GM12873 (cell line): ENCODE measurements at regions not wholly inside any gene's neighbourhood (a gene's known extent, or its start where the extent isn't known, plus 50 kb on each side); places are given as distances from the start of the nearest gene placed in this dataset.

ENCODE experiments used
- CTCF ChIP-seq: IDR thresholded peaks from 2 replicates; pipeline ENCODE4 v1.5.1; 2012; ENCODE audit warnings: low read depth, mild to moderate bottlenecking, moderate library complexity, low read length, control low read depth; ENCODE audit not compliant: insufficient read depth; ENCODE audit errors: missing control alignments

- no peak for TF ChIP-seq CTCF
Observed at GRCh38 chr2:71748227-71748626, 294.9 kb downstream of the DYSF start.

DNA sequence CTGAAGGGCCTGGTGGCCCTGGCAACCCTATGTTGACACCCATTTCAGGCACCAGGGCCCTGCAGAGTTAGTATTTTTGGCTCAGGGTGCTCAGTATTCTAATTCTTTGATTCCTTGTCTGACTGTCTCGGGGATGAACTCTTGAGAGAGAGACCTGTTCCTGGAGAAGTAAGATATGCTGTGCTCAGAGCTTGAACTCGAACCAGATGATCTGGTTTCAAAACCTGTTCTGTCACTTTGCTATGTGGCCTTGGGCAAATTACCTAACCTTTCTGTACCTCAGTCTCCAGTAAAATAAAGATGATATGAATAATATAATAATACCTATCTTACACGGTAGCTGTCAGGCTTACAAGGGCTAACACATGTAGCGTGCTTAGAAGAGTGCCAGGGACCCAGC is 294.2 kb downstream of the DYSF start:
- TF ChIP-seq CTCF = no peak

DNA sequence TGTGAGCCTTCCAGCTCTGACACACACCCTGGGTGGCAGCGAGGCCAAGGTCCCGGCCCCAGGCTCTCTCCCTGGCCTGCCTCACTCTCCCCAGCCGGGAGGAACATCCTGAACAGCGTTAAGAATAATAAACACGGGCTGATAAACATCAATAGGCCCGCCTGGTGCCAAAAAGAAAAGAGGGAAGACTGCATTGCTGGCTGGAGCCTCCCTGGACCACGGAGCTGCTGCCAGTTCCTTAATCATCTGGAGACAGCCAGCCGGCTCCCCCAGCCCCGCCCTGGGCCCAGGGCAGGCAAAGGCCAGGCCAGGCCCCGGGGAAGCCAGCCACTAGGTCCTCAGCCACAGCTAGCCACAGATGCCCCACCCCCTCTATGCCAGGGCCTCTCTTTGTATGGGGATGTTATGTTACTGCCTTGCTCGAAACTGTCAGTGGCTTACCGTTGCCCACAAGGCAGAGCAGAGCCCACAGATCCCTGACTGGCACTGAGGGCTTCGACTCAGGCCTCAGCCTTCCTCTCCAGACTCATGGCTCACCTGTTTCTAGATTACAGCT is 293.7 kb downstream of the DYSF start:
- TF ChIP-seq CTCF = no peak

DNA sequence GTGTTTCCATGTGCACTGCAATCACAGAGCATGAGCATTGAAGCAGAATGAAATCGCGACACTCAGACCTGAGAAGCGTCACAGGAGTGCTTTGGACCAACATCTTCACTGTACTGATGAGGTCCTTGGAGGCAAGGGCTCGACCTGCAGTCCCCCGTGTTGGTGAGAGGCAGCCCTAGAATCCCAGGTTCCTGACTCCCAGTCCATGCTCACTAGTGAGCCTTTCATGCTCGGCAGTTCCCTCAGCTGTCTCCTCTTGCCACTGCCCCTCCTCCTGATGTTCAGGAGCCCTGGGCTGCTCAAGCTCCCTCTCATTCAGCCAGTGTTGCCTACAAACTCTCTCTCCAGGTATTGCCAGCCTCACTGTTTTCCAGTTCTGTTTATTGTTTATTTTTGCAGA is 291.4 kb downstream of the DYSF start:
- TF ChIP-seq CTCF = no peak

- no peak for TF ChIP-seq CTCF
Observed at GRCh38 chr2:71743995-71744675, 290.8 kb downstream of the DYSF start.

DNA sequence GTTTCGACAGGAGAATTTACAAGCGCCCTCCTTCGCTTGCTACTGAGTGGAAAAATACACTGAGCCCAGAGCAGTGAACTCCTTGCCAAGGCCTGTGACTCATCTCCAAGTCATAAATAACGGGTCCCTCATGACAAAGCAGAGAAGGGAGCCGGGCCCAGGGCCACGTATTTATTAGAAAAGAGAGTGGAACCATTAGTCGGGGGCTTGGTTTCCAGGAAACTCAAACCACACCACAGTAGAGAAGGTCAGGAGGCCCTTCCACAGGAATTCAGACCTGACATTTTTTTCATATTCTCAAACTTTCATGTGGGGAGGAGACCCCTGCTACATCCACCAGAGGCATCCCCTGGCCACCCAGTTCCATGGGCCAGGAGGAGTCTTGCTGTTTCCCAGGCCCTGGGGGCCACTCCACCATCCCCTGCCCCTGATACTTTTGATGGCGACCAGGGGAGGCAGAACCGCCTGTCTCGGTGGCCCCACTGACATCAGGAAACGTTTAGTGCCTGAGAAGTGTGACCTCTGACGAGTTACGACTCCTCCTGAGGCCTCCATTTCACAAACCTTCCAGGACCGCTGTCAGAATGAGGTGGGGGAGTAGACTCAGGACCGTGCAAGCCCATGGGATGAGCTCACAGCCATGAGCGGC is 289.7 kb downstream of the DYSF start:
- no peak for TF ChIP-seq CTCF

- no peak for TF ChIP-seq CTCF
Observed at GRCh38 chr2:71736986-71737385, 283.6 kb downstream of the DYSF start.
